ENCODE measurements at regions not wholly inside any gene's neighbourhood (a gene's known extent, or its start where the extent isn't known, plus 50 kb on each side); places are given as distances from the start of the nearest gene placed in this dataset.
A peak's percentile ranks its signal among the peaks of the same experiment; 100 is the strongest.

GRCh38 chr2:111667001-111667400 is 217.0 kb downstream of the ANAPC1 start:
- TF ChIP-seq CTCF (IDR thresholded peaks at IDR 0.05), result no peak
- no peak overlapping the region for H3K27ac ChIP-seq
- peaks cover 10% of the 10 kb centered on the region for H3K4me1 ChIP-seq
- no peaks in the 10 kb centered on the region for H3K9me3 ChIP-seq
- H3K27me3 ChIP-seq, result no peaks in the 10 kb centered on the region
- no peaks in the 10 kb centered on the region for H3K36me3 ChIP-seq
- DNase-seq (no peak), ATAC-seq (no peak)
- no peak overlapping the region for H3K4me3 ChIP-seq
- intact Hi-C loops (cut with DNase I), result no loop called here

GRCh38 chr2:111667542-111668273 is 216.3 kb downstream of the ANAPC1 start:
- DNase-seq (no peak), ATAC-seq (peak; percentile 94)
- no peak overlapping the region for H3K4me3 ChIP-seq
- H3K9me3 ChIP-seq, result no peaks in the 10 kb centered on the region
- peak; percentile 61 for TF ChIP-seq CTCF (IDR thresholded peaks at IDR 0.05)
- intact Hi-C loops (cut with DNase I), result no loop called here
- H3K27ac ChIP-seq, result no peak overlapping the region
- H3K36me3 ChIP-seq, result no peaks in the 10 kb centered on the region
- H3K4me1 ChIP-seq, result peaks cover 7% of the 10 kb centered on the region
- no peaks in the 10 kb centered on the region for H3K27me3 ChIP-seq

GRCh38 chr2:111668274-111668616 is 215.7 kb downstream of the ANAPC1 start:
- no peak overlapping the region for H3K27ac ChIP-seq
- DNase-seq, result no peak
- no peaks in the 10 kb centered on the region for H3K27me3 ChIP-seq
- peaks cover 2% of the 10 kb centered on the region for H3K4me1 ChIP-seq
- H3K4me3 ChIP-seq, result no peak overlapping the region
- no peaks in the 10 kb centered on the region for H3K9me3 ChIP-seq
- no peak for TF ChIP-seq CTCF (IDR thresholded peaks at IDR 0.05)
- H3K36me3 ChIP-seq, result no peaks in the 10 kb centered on the region
- intact Hi-C loops (cut with DNase I), result no loop called here
- ATAC-seq, result no peak

GRCh38 chr2:111668741-111669140 is 215.3 kb downstream of the ANAPC1 start:
- Histone ChIP-seq H3K9me3 (no peaks in the 10 kb centered on the region), H3K27ac (no peak overlapping the region), H3K36me3 (no peaks in the 10 kb centered on the region), H3K27me3 (no peaks in the 10 kb centered on the region), H3K4me3 (no peak overlapping the region), H3K4me1 (no peaks in the 10 kb centered on the region)
- intact Hi-C loops (cut with DNase I), result no loop called here
- DNase-seq, result no peak
- no peak for TF ChIP-seq CTCF (IDR thresholded peaks at IDR 0.05)
- ATAC-seq, result no peak

- no peak for ATAC-seq
- intact Hi-C loops (cut with DNase I), result no loop called here
These were observed 213.9 kb downstream of the ANAPC1 start for GRCh38 chr2:111669928-111670695.

More at GRCh38 chr2:111669928-111670695, 213.9 kb downstream of the ANAPC1 start:
- Histone ChIP-seq H3K27me3 (no peaks in the 10 kb centered on the region), H3K4me1 (no peaks in the 10 kb centered on the region), H3K9me3 (no peaks in the 10 kb centered on the region), H3K4me3 (no peak overlapping the region), H3K36me3 (no peaks in the 10 kb centered on the region), H3K27ac (no peak overlapping the region)
- DNase-seq, result no peak
- TF ChIP-seq CTCF (IDR thresholded peaks at IDR 0.05), result no peak

Data from upper lobe of right lung (tissue), 1 donor.